Peyer's patch (tissue), 4 donors: ENCODE measurements at regions not wholly inside any gene's neighbourhood (a gene's known extent, or its start where the extent isn't known, plus 50 kb on each side); places are given as distances from the start of the nearest gene placed in this dataset.

ENCODE experiments used
- CTCF ChIP-seq, 6 experiments: fragments of 450-650 bp in 4 of 6; fragments of 200-600 bp in 2 of 6; sonication (generic) in 1 of 6; IDR thresholded peaks; one replicate each; pipeline ENCODE4 v1.5.1; 2017 to 2019; ENCODE audit warnings: antibody characterized with exemption in 6 of 6, mild to moderate bottlenecking in 3 of 6, moderate library complexity in 1 of 6
- POLR2A ChIP-seq, 2 donors: fragments of 450-650 bp; IDR thresholded peaks; one replicate each; pipeline ENCODE4 v1.5.1; 2017; ENCODE audit warnings: antibody characterized with exemption in 2 of 2, mild to moderate bottlenecking in 2 of 2, moderate library complexity in 2 of 2

DNA sequence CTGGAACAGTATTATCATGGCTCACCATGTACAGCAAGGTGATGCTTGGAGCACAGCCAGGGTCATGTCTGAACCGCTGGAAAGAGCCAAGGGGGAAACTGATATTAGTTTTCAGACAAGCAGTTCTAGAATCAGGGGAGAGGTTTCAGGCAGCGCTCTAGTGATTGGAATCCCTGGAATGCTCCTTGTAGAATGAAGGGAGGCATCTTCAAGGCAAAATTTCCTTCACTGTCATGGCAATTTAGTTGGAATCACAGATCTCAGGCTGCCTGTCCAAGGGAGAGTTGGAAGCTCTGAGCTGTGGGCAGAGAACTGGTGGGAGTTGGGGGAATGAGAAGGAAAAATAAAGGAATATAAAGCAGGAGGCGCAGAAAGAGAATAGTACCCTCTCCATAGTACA is 737.1 kb downstream of the PTPRU start:
- no peak for TF ChIP-seq POLR2A (IDR thresholded peaks at IDR 0.05)
- TF ChIP-seq CTCF (IDR thresholded peaks at IDR 0.05): no peak
